ENCODE measurements at regions not wholly inside any gene's neighbourhood (a gene's known extent, or its start where the extent isn't known, plus 50 kb on each side); places are given as distances from the start of the nearest gene placed in this dataset.

DNA sequence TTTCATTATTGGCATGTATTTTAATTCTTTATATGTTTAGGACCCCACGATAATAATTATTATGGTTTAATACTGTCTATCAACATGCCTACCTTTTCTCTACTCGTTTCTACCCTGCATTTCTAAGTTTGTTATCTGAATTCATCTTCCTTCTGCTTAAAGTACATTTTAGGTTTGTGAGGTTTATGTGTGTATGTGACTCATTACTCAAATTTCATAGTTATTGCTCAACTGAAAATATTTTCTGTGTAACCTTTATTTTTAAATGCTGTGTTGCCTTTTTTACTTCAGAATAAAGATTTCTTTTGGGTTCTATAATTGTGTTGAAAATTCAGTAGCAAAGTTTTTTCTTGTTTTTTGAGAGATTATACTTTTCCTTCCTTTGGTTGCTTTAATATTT, 933.9 kb upstream of the LRRTM1 start:
- H3K27me3 ChIP-seq (ENCODE audit: control insufficient read depth, low read length): no peaks in the 10 kb centered on the region
- no peaks in the 10 kb centered on the region for H3K36me3 ChIP-seq (ENCODE audit: control insufficient read depth, low read length)
- no peaks in the 10 kb centered on the region for H3K9me2 ChIP-seq (replicated peaks; ENCODE audit: control insufficient read depth, low read length)
- no peaks in the 10 kb centered on the region for H3F3A ChIP-seq (ENCODE audit: control insufficient read depth, insufficient read depth)
- no peak overlapping the region for H3K27ac ChIP-seq (ENCODE audit: low read depth, low read length)
- no peaks in the 10 kb centered on the region for H3K4me1 ChIP-seq (ENCODE audit: control insufficient read depth, low read length)
- no peak overlapping the region for H3K4me3 ChIP-seq (ENCODE audit: low read length)
- TF ChIP-seq EZH2phosphoT487 (IDR thresholded peaks at IDR 0.05; ENCODE audit: borderline replicate concordance, low read length) (no peak), CTCF (IDR thresholded peaks at IDR 0.05; ENCODE audit: low read depth, low read length, poor library complexity, severe bottlenecking) (no peak)
- H4K20me1 ChIP-seq (ENCODE audit: control insufficient read depth, insufficient read depth, low read depth, low read length): no peaks in the 10 kb centered on the region
- no peak overlapping the region for H3K4me2 ChIP-seq (ENCODE audit: low read length)
- H3K79me2 ChIP-seq (ENCODE audit: control insufficient read depth, low read length): no peaks in the 10 kb centered on the region
- H3K9me3 ChIP-seq (ENCODE audit: control insufficient read depth, insufficient read depth, low read length): no peaks in the 10 kb centered on the region

DNA sequence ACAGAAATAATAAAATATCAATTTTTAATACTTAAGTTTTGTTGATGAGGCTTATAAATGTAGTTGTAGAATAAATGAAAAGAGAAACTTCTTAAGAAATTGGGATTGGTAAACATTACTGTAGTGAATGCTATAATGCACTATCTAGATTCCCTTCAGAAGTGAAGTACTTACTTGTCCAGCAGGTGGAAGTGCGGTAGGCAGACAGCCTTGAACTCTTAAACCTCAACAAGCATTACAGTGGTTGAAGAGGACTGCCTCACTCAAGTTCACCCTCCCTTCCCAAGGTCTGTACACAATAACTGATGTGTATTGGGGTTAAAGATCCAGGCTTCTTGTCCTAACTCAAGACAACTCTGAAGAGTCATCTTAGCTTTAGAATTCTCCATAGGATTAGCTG, 931.0 kb upstream of the LRRTM1 start:
- Histone ChIP-seq H3K36me3 (ENCODE audit: control insufficient read depth, low read length) (no peaks in the 10 kb centered on the region), H3K4me2 (ENCODE audit: low read length) (no peak overlapping the region), H3F3A (ENCODE audit: control insufficient read depth, insufficient read depth) (no peaks in the 10 kb centered on the region), H3K9me3 (ENCODE audit: control insufficient read depth, insufficient read depth, low read length) (no peaks in the 10 kb centered on the region), H3K27me3 (ENCODE audit: control insufficient read depth, low read length) (no peaks in the 10 kb centered on the region), H3K4me3 (ENCODE audit: low read length) (no peak overlapping the region), H3K27ac (ENCODE audit: low read depth, low read length) (no peak overlapping the region), H3K9me2 (replicated peaks; ENCODE audit: control insufficient read depth, low read length) (no peaks in the 10 kb centered on the region), H3K79me2 (ENCODE audit: control insufficient read depth, low read length) (no peaks in the 10 kb centered on the region), H4K20me1 (ENCODE audit: control insufficient read depth, insufficient read depth, low read depth, low read length) (no peaks in the 10 kb centered on the region), H3K4me1 (ENCODE audit: control insufficient read depth, low read length) (no peaks in the 10 kb centered on the region)
- TF ChIP-seq CTCF (IDR thresholded peaks at IDR 0.05; ENCODE audit: low read depth, low read length, poor library complexity, severe bottlenecking) (no peak), EZH2phosphoT487 (IDR thresholded peaks at IDR 0.05; ENCODE audit: borderline replicate concordance, low read length) (no peak)

DNA sequence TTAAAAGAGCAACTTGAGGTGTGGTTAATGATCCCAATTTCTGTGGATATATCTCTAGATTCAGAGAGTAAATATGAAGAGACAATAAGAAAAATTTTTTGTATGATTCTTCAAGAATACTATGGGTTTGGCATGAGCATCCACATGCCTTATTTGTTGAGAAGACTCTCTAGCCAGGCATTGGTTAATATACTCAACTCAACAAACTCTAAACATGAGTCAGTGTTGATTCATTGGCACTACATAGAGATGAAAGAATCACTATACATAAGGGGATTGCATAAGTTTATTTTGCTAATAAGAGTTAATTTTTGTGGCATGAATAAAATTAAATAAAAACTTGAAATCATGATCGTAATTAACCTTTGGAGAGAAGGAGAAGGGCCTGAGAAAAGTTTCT, 930.2 kb upstream of the LRRTM1 start:
- no peaks in the 10 kb centered on the region for H3K36me3 ChIP-seq (ENCODE audit: control insufficient read depth, low read length)
- no peaks in the 10 kb centered on the region for H3K9me3 ChIP-seq (ENCODE audit: control insufficient read depth, insufficient read depth, low read length)
- no peak overlapping the region for H3K4me3 ChIP-seq (ENCODE audit: low read length)
- H3K4me2 ChIP-seq (ENCODE audit: low read length): no peak overlapping the region
- no peak for TF ChIP-seq CTCF (IDR thresholded peaks at IDR 0.05; ENCODE audit: low read depth, low read length, poor library complexity, severe bottlenecking)
- no peak for TF ChIP-seq EZH2phosphoT487 (IDR thresholded peaks at IDR 0.05; ENCODE audit: borderline replicate concordance, low read length)
- no peaks in the 10 kb centered on the region for H4K20me1 ChIP-seq (ENCODE audit: control insufficient read depth, insufficient read depth, low read depth, low read length)
- H3K27me3 ChIP-seq (ENCODE audit: control insufficient read depth, low read length): no peaks in the 10 kb centered on the region
- no peak overlapping the region for H3K27ac ChIP-seq (ENCODE audit: low read depth, low read length)
- H3K79me2 ChIP-seq (ENCODE audit: control insufficient read depth, low read length): no peaks in the 10 kb centered on the region
- H3F3A ChIP-seq (ENCODE audit: control insufficient read depth, insufficient read depth): no peaks in the 10 kb centered on the region
- H3K9me2 ChIP-seq (replicated peaks; ENCODE audit: control insufficient read depth, low read length): no peaks in the 10 kb centered on the region
- no peaks in the 10 kb centered on the region for H3K4me1 ChIP-seq (ENCODE audit: control insufficient read depth, low read length)

DNA sequence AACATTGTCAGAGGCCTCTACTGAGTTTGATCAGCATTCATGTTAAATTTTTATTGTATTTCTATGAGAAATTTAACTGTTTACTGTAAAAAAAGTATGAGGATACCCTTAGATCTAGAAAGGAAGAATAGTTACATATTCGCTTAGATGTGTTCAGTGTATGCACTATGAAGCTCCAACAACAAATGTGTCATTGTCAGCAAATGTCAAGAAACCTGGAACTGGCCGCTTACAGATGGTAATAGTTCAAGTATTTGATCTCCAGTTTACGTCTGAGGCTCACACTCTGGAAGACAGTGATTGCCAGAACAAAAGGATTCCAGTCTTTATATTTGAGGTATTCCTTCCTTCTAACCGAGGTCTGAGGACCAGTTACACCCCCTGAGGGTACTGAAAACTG, 921.2 kb upstream of the LRRTM1 start:
- Histone ChIP-seq H3K4me1 (ENCODE audit: control insufficient read depth, low read length) (no peaks in the 10 kb centered on the region), H3K4me3 (ENCODE audit: low read length) (no peak overlapping the region)

More for the DNA sequence above, 921.2 kb upstream of the LRRTM1 start:
- no peak overlapping the region for H3K27ac ChIP-seq (ENCODE audit: low read depth, low read length)
- TF ChIP-seq CTCF (IDR thresholded peaks at IDR 0.05; ENCODE audit: low read depth, low read length, poor library complexity, severe bottlenecking) (no peak), EZH2phosphoT487 (IDR thresholded peaks at IDR 0.05; ENCODE audit: borderline replicate concordance, low read length) (no peak)
- H3K79me2 ChIP-seq (ENCODE audit: control insufficient read depth, low read length): no peaks in the 10 kb centered on the region
- no peaks in the 10 kb centered on the region for H3F3A ChIP-seq (ENCODE audit: control insufficient read depth, insufficient read depth)
- H3K27me3 ChIP-seq (ENCODE audit: control insufficient read depth, low read length): no peaks in the 10 kb centered on the region
- H4K20me1 ChIP-seq (ENCODE audit: control insufficient read depth, insufficient read depth, low read depth, low read length): no peaks in the 10 kb centered on the region
- no peak overlapping the region for H3K4me2 ChIP-seq (ENCODE audit: low read length)
- H3K9me2 ChIP-seq (replicated peaks; ENCODE audit: control insufficient read depth, low read length): no peaks in the 10 kb centered on the region
- H3K9me3 ChIP-seq (ENCODE audit: control insufficient read depth, insufficient read depth, low read length): no peaks in the 10 kb centered on the region
- no peaks in the 10 kb centered on the region for H3K36me3 ChIP-seq (ENCODE audit: control insufficient read depth, low read length)

Measured in DOHH2 (cell line).